GM23338 (cell line): ENCODE measurements at regions not wholly inside any gene's neighbourhood (a gene's known extent, or its start where the extent isn't known, plus 50 kb on each side); places are given as distances from the start of the nearest gene placed in this dataset.

ENCODE experiments used
- ATAC-seq: fragments of 200-7000 bp; cut with Tn5 transposase; 3 replicates; pipeline ENCODE4 v1.9.1; 2020
- DNase-seq: peaks from one replicate; pipeline ENCODE4 v3.0.0-alpha.2; 2015; ENCODE audit warnings: low spot score
- H2AFZ ChIP-seq: fragments of 200-600 bp; sonication (generic); 2 replicates; pipeline ENCODE4 v1.8.0; 2016; ENCODE audit warnings: antibody characterized with exemption, mild to moderate bottlenecking, moderate library complexity
- H3F3A ChIP-seq: fragments of 200-600 bp; sonication (generic); replicated peaks from 2 replicates; pipeline ENCODE4 v1.8.0; 2017; ENCODE audit warnings: antibody characterized with exemption, mixed run types, low read depth
- H3K27ac ChIP-seq: fragments of 200-600 bp; sonication (generic); 2 replicates; pipeline ENCODE4 v1.6.1; 2016; ENCODE audit warnings: low read depth
- H3K27me3 ChIP-seq: fragments of 200-600 bp; sonication (generic); 2 replicates; pipeline ENCODE4 v1.8.0; 2016; ENCODE audit warnings: mild to moderate bottlenecking, mixed run types, moderate library complexity; ENCODE audit not compliant: insufficient read depth
- H3K36me3 ChIP-seq: fragments of 200-600 bp; sonication (generic); 2 replicates; pipeline ENCODE4 v1.8.0; 2016; ENCODE audit warnings: mild to moderate bottlenecking; ENCODE audit not compliant: insufficient read depth
- H3K4me1 ChIP-seq: fragments of 200-600 bp; sonication (generic); 2 replicates; pipeline ENCODE4 v1.8.0; 2016; ENCODE audit warnings: mild to moderate bottlenecking, moderate library complexity; ENCODE audit not compliant: insufficient read depth
- H3K4me2 ChIP-seq: fragments of 200-600 bp; sonication (generic); 2 replicates; pipeline ENCODE4 v1.7.1; 2017; ENCODE audit warnings: mixed run types
- H3K4me3 ChIP-seq: fragments of 200-600 bp; sonication (generic); 2 replicates; pipeline ENCODE4 v1.6.1; 2016; ENCODE audit warnings: mixed run types
- H3K79me2 ChIP-seq: fragments of 200-600 bp; sonication (generic); replicated peaks from 2 replicates; pipeline ENCODE4 v1.8.0; 2017; ENCODE audit warnings: mild to moderate bottlenecking; ENCODE audit not compliant: insufficient read depth
- H3K9me2 ChIP-seq: fragments of 200-600 bp; sonication (generic); 2 replicates; pipeline ENCODE4 v1.8.0; 2017; ENCODE audit not compliant: insufficient read depth
- H4K20me1 ChIP-seq: fragments of 200-600 bp; sonication (generic); replicated peaks from 2 replicates; pipeline ENCODE4 v1.8.0; 2017; ENCODE audit warnings: mild to moderate bottlenecking; ENCODE audit not compliant: insufficient read depth
- H3K27ac Mint-ChIP-seq: 2 replicates; pipeline ENCODE4 v1.8.0; 2020; ENCODE audit warnings: inconsistent platforms, mild to moderate bottlenecking, moderate library complexity, mixed read lengths
- H3K27me3 Mint-ChIP-seq: 3 replicates; pipeline ENCODE4 v1.8.0; 2022; ENCODE audit warnings: low read depth, mild to moderate bottlenecking, moderate library complexity, mixed read lengths, inconsistent platforms; ENCODE audit not compliant: insufficient read depth, poor library complexity
- H3K36me3 Mint-ChIP-seq: 3 replicates; pipeline ENCODE4 v1.8.0; 2021; ENCODE audit warnings: low read depth, mild to moderate bottlenecking, inconsistent platforms, moderate library complexity, mixed read lengths
- H3K4me1 Mint-ChIP-seq: 3 replicates; pipeline ENCODE4 v1.8.0; 2020; ENCODE audit warnings: mild to moderate bottlenecking, inconsistent platforms, mixed read lengths
- H3K4me3 Mint-ChIP-seq: 3 replicates; pipeline ENCODE4 v1.8.0; 2021; ENCODE audit warnings: moderate library complexity, mild to moderate bottlenecking, inconsistent platforms, mixed read lengths
- H3K9me3 Mint-ChIP-seq: 3 replicates; pipeline ENCODE4 v1.8.0; 2020; ENCODE audit warnings: moderate library complexity, mild to moderate bottlenecking, inconsistent platforms, mixed read lengths
- CREB1 ChIP-seq: fragments of 250-450 bp; sonication (Bioruptor Pico); IDR thresholded peaks from 2 replicates; pipeline ENCODE4 v1.5.0; 2020; ENCODE audit warnings: low read depth, mild to moderate bottlenecking, moderate library complexity
- EZH2 ChIP-seq: fragments of 200-600 bp; sonication (generic); IDR thresholded peaks from one replicate; pipeline ENCODE4 v1.8.0; 2017; ENCODE audit warnings: antibody characterized with exemption, mild to moderate bottlenecking, low read depth; ENCODE audit not compliant: unreplicated experiment
- EZH2phosphoT487 ChIP-seq: fragments of 200-600 bp; sonication (generic); IDR thresholded peaks from one replicate; pipeline ENCODE4 v1.8.1; 2018; ENCODE audit warnings: antibody characterized with exemption; ENCODE audit not compliant: unreplicated experiment
- JUNB ChIP-seq: IDR thresholded peaks from one replicate; pipeline ENCODE4 v1.6.1; 2016; ENCODE audit warnings: antibody characterized with exemption; ENCODE audit not compliant: unreplicated experiment
- NANOG ChIP-seq: IDR thresholded peaks from 2 replicates; pipeline ENCODE4 v1.6.1; 2016; ENCODE audit warnings: antibody characterized with exemption, borderline replicate concordance
- POLR2AphosphoS5 ChIP-seq: IDR thresholded peaks from 2 replicates; pipeline ENCODE4 v1.6.1; 2016; ENCODE audit warnings: antibody characterized with exemption, low read depth
- STAT1 ChIP-seq: IDR thresholded peaks from one replicate; pipeline ENCODE4 v1.6.1; 2016; ENCODE audit warnings: antibody characterized with exemption; ENCODE audit not compliant: unreplicated experiment
- ZNF114 ChIP-seq: fragments of 250-450 bp; sonication (Bioruptor Pico); IDR thresholded peaks from 2 replicates; pipeline ENCODE4 v1.5.0; 2020; ENCODE audit warnings: mild to moderate bottlenecking, moderate library complexity
- ZNF331 ChIP-seq: fragments of 250-450 bp; sonication (Bioruptor Pico); IDR thresholded peaks from 2 replicates; pipeline ENCODE4 v1.5.0; 2020; ENCODE audit warnings: low read depth, mild to moderate bottlenecking, moderate library complexity
- TF ChIP-seq, protein P1 (sequence below), 2 experiments: fragments of 200-600 bp in 1 of 2; sonication (generic) in 1 of 2; conservative IDR thresholded peaks; 2 replicates each; pipeline versions ENCODE4 v1.5.1 to v1.6.1; 2016 to 2017; ENCODE audit warnings: antibody characterized with exemption in 2 of 2, low read depth in 2 of 2, mild to moderate bottlenecking in 2 of 2, moderate library complexity in 1 of 2
- TF ChIP-seq, protein P2 (sequence below): fragments of 250-450 bp; sonication (Bioruptor Pico); IDR thresholded peaks from 2 replicates; pipeline ENCODE4 v1.5.0; 2020; ENCODE audit warnings: mild to moderate bottlenecking, moderate library complexity
- TF ChIP-seq, protein P3 (sequence below): IDR thresholded peaks from one replicate; pipeline ENCODE4 v1.6.1; 2018; ENCODE audit warnings: antibody characterized with exemption; ENCODE audit not compliant: unreplicated experiment
- TF ChIP-seq, protein P4 (sequence below): IDR thresholded peaks from 2 replicates; pipeline ENCODE4 v1.6.1; 2016; ENCODE audit warnings: antibody characterized with exemption

DNA sequence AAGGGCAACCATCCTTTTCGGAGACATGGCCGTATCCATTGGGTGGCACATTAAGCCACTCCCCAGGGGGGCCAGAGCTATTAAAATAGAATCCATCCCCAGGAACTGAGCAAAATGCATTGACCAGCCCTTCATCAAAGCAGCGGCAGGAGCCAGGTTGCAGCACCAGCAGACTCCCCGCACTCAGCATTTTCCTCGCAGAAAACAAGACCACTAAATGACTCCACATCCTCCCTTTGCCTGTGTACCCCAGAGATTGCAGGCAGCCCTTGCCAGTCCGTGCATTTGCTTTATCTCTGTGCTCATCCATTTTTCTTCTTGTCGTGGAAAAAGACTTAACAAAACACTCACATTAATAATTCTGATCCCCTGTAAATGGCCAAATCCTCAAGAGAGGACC is 144.4 kb upstream of the LARGE1 start:
- no peak overlapping the region for H3K4me2 ChIP-seq
- H3K4me3 Mint-ChIP-seq = no peak overlapping the region
- TF ChIP-seq NANOG (no peak), STAT1 (no peak), POLR2AphosphoS5 (no peak), JUNB (no peak), ZNF331 (CRISPR knock-in tag) (no peak), CREB1 (CRISPR knock-in tag) (no peak), EZH2 (no peak), EZH2phosphoT487 (no peak), ZNF114 (CRISPR knock-in tag) (no peak)
- TF ChIP-seq, protein P1, sequence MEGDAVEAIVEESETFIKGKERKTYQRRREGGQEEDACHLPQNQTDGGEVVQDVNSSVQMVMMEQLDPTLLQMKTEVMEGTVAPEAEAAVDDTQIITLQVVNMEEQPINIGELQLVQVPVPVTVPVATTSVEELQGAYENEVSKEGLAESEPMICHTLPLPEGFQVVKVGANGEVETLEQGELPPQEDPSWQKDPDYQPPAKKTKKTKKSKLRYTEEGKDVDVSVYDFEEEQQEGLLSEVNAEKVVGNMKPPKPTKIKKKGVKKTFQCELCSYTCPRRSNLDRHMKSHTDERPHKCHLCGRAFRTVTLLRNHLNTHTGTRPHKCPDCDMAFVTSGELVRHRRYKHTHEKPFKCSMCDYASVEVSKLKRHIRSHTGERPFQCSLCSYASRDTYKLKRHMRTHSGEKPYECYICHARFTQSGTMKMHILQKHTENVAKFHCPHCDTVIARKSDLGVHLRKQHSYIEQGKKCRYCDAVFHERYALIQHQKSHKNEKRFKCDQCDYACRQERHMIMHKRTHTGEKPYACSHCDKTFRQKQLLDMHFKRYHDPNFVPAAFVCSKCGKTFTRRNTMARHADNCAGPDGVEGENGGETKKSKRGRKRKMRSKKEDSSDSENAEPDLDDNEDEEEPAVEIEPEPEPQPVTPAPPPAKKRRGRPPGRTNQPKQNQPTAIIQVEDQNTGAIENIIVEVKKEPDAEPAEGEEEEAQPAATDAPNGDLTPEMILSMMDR (conservative IDR thresholded peaks at IDR 0.05; ENCODE audit: low read depth in 2 of 2) = no peak
- TF ChIP-seq, protein P2, sequence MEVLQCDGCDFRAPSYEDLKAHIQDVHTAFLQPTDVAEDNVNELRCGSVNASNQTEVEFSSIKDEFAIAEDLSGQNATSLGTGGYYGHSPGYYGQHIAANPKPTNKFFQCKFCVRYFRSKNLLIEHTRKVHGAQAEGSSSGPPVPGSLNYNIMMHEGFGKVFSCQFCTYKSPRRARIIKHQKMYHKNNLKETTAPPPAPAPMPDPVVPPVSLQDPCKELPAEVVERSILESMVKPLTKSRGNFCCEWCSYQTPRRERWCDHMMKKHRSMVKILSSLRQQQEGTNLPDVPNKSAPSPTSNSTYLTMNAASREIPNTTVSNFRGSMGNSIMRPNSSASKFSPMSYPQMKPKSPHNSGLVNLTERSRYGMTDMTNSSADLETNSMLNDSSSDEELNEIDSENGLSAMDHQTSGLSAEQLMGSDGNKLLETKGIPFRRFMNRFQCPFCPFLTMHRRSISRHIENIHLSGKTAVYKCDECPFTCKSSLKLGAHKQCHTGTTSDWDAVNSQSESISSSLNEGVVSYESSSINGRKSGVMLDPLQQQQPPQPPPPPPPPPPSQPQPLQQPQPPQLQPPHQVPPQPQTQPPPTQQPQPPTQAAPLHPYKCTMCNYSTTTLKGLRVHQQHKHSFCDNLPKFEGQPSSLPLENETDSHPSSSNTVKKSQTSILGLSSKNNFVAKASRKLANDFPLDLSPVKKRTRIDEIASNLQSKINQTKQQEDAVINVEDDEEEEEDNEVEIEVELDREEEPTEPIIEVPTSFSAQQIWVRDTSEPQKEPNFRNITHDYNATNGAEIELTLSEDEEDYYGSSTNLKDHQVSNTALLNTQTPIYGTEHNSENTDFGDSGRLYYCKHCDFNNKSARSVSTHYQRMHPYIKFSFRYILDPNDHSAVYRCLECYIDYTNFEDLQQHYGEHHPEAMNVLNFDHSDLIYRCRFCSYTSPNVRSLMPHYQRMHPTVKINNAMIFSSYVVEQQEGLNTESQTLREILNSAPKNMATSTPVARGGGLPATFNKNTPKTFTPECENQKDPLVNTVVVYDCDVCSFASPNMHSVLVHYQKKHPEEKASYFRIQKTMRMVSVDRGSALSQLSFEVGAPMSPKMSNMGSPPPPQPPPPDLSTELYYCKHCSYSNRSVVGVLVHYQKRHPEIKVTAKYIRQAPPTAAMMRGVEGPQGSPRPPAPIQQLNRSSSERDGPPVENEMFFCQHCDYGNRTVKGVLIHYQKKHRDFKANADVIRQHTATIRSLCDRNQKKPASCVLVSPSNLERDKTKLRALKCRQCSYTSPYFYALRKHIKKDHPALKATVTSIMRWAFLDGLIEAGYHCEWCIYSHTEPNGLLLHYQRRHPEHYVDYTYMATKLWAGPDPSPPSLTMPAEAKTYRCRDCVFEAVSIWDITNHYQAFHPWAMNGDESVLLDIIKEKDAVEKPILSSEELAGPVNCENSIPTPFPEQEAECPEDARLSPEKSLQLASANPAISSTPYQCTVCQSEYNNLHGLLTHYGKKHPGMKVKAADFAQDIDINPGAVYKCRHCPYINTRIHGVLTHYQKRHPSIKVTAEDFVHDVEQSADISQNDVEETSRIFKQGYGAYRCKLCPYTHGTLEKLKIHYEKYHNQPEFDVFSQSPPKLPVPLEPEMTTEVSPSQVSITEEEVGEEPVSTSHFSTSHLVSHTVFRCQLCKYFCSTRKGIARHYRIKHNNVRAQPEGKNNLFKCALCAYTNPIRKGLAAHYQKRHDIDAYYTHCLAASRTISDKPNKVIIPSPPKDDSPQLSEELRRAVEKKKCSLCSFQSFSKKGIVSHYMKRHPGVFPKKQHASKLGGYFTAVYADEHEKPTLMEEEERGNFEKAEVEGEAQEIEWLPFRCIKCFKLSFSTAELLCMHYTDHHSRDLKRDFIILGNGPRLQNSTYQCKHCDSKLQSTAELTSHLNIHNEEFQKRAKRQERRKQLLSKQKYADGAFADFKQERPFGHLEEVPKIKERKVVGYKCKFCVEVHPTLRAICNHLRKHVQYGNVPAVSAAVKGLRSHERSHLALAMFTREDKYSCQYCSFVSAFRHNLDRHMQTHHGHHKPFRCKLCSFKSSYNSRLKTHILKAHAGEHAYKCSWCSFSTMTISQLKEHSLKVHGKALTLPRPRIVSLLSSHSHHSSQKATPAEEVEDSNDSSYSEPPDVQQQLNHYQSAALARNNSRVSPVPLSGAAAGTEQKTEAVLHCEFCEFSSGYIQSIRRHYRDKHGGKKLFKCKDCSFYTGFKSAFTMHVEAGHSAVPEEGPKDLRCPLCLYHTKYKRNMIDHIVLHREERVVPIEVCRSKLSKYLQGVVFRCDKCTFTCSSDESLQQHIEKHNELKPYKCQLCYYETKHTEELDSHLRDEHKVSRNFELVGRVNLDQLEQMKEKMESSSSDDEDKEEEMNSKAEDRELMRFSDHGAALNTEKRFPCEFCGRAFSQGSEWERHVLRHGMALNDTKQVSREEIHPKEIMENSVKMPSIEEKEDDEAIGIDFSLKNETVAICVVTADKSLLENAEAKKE (CRISPR knock-in tag) = no peak
- TF ChIP-seq, protein P3, sequence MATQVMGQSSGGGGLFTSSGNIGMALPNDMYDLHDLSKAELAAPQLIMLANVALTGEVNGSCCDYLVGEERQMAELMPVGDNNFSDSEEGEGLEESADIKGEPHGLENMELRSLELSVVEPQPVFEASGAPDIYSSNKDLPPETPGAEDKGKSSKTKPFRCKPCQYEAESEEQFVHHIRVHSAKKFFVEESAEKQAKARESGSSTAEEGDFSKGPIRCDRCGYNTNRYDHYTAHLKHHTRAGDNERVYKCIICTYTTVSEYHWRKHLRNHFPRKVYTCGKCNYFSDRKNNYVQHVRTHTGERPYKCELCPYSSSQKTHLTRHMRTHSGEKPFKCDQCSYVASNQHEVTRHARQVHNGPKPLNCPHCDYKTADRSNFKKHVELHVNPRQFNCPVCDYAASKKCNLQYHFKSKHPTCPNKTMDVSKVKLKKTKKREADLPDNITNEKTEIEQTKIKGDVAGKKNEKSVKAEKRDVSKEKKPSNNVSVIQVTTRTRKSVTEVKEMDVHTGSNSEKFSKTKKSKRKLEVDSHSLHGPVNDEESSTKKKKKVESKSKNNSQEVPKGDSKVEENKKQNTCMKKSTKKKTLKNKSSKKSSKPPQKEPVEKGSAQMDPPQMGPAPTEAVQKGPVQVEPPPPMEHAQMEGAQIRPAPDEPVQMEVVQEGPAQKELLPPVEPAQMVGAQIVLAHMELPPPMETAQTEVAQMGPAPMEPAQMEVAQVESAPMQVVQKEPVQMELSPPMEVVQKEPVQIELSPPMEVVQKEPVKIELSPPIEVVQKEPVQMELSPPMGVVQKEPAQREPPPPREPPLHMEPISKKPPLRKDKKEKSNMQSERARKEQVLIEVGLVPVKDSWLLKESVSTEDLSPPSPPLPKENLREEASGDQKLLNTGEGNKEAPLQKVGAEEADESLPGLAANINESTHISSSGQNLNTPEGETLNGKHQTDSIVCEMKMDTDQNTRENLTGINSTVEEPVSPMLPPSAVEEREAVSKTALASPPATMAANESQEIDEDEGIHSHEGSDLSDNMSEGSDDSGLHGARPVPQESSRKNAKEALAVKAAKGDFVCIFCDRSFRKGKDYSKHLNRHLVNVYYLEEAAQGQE = no peak
- TF ChIP-seq, protein P4, sequence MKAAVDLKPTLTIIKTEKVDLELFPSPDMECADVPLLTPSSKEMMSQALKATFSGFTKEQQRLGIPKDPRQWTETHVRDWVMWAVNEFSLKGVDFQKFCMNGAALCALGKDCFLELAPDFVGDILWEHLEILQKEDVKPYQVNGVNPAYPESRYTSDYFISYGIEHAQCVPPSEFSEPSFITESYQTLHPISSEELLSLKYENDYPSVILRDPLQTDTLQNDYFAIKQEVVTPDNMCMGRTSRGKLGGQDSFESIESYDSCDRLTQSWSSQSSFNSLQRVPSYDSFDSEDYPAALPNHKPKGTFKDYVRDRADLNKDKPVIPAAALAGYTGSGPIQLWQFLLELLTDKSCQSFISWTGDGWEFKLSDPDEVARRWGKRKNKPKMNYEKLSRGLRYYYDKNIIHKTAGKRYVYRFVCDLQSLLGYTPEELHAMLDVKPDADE = no peak

More for the DNA sequence above, 144.4 kb upstream of the LARGE1 start:
- no peaks in the 10 kb centered on the region for H3K27me3 Mint-ChIP-seq
- H3K27ac Mint-ChIP-seq = no peak overlapping the region
- H3K9me3 Mint-ChIP-seq = peaks cover 25% of the 10 kb centered on the region
- H3K79me2 ChIP-seq = no peaks in the 10 kb centered on the region
- H3K4me1 ChIP-seq = no peaks in the 10 kb centered on the region
- DNase-seq (no peak), ATAC-seq (no peak)
- no peaks in the 10 kb centered on the region for H4K20me1 ChIP-seq
- H3K36me3 Mint-ChIP-seq = 0 out of 3 replicates have a peak, but pooled peaks cover under 1% of the 10 kb centered on the region
- H3K4me3 ChIP-seq = no peak overlapping the region
- 0 out of 2 replicates have a peak, but pooled peaks cover 6% of the 10 kb centered on the region for H3K9me2 ChIP-seq
- H3K27me3 ChIP-seq = no peaks in the 10 kb centered on the region
- H3K4me1 Mint-ChIP-seq = no peaks in the 10 kb centered on the region
- H3K36me3 ChIP-seq = no peaks in the 10 kb centered on the region
- no peaks in the 10 kb centered on the region for H3F3A ChIP-seq
- no peak overlapping the region for H3K27ac ChIP-seq
- H2AFZ ChIP-seq = no peak overlapping the region
